Liver (tissue), 8 donors: ENCODE measurements at regions not wholly inside any gene's neighbourhood (a gene's known extent, or its start where the extent isn't known, plus 50 kb on each side); places are given as distances from the start of the nearest gene placed in this dataset.
"Not testable (repeated sequence)": the region's sequence is repeated elsewhere in the genome, so short reads cannot be mapped to it uniquely, and the experiment has no call there.

Source experiments
- DNase-seq: peaks from one replicate; pipeline ENCODE4 v3.0.0-alpha.2; 2017; ENCODE audit warnings: low spot score
- H3K27ac ChIP-seq, 2 donors: one replicate each; pipeline ENCODE4 v1.7.0; 2013; ENCODE audit warnings: inconsistent platforms in 2 of 2, low read length in 2 of 2, control low read depth in 1 of 2, low read depth in 1 of 2, mild to moderate bottlenecking in 1 of 2
- H3K27me3 ChIP-seq, 4 donors: one replicate each; pipeline versions ENCODE4 v1.6.1 to v1.7.0; 2013; ENCODE audit warnings: low read length in 3 of 4, inconsistent platforms in 1 of 4, mild to moderate bottlenecking in 1 of 4, moderate library complexity in 1 of 4; ENCODE audit not compliant: control insufficient read depth in 4 of 4, insufficient read depth in 4 of 4
- H3K36me3 ChIP-seq, 4 donors: one replicate each; pipeline versions ENCODE4 v1.6.1 to v1.7.0; 2013; ENCODE audit warnings: low read length in 3 of 4, mild to moderate bottlenecking in 3 of 4, low read depth in 1 of 4, moderate library complexity in 1 of 4; ENCODE audit not compliant: control insufficient read depth in 4 of 4, insufficient read depth in 3 of 4
- H3K4me1 ChIP-seq, 4 donors: one replicate each; pipeline versions ENCODE4 v1.6.1 to v1.7.0; 2013; ENCODE audit warnings: low read length in 3 of 4, mild to moderate bottlenecking in 3 of 4, moderate library complexity in 1 of 4; ENCODE audit not compliant: control insufficient read depth in 4 of 4, insufficient read depth in 4 of 4
- H3K4me3 ChIP-seq, 3 donors: one replicate each; pipeline versions ENCODE4 v1.6.1 to v1.7.0; 2013; ENCODE audit warnings: low read length in 3 of 3, control low read depth in 1 of 3, low read depth in 1 of 3, mild to moderate bottlenecking in 1 of 3
- H3K9ac ChIP-seq, 2 donors: one replicate each; pipeline ENCODE4 v1.7.0; 2013; ENCODE audit warnings: low read length in 2 of 2, mild to moderate bottlenecking in 2 of 2, moderate library complexity in 2 of 2, control low read depth in 1 of 2, low read depth in 1 of 2
- H3K9me3 ChIP-seq, 4 donors: one replicate each; pipeline versions ENCODE4 v1.6.1 to v1.7.0; 2013; ENCODE audit warnings: low read length in 3 of 4; ENCODE audit not compliant: control insufficient read depth in 4 of 4
- ATF3 ChIP-seq: IDR thresholded peaks from 2 replicates; pipeline ENCODE4 v1.6.1; 2016; ENCODE audit warnings: antibody characterized with exemption
- CTCF ChIP-seq: fragments of 150-350 bp; IDR thresholded peaks from 2 replicates; pipeline ENCODE4 v1.5.1; 2017; ENCODE audit warnings: improper control_type of control experiment, low read depth, low read length; ENCODE audit not compliant: missing input control
- EGR1 ChIP-seq, 2 donors: IDR thresholded peaks; 2 replicates each; pipeline ENCODE4 v1.6.1; 2016 to 2018; ENCODE audit warnings: antibody characterized with exemption in 2 of 2, low read depth in 2 of 2
- FOXA1 ChIP-seq: IDR thresholded peaks from 2 replicates; pipeline ENCODE4 v1.6.1; 2016; ENCODE audit warnings: antibody characterized with exemption
- FOXA2 ChIP-seq: IDR thresholded peaks from 2 replicates; pipeline ENCODE4 v1.6.1; 2016; ENCODE audit warnings: antibody characterized with exemption
- GABPA ChIP-seq, 2 donors: IDR thresholded peaks in 1 of 2; conservative IDR thresholded peaks in 1 of 2; 2 replicates each; pipeline ENCODE4 v1.6.1; 2016; ENCODE audit warnings: antibody characterized with exemption in 2 of 2, mild to moderate bottlenecking in 1 of 2, moderate library complexity in 1 of 2
- HNF4A ChIP-seq, 2 donors: conservative IDR thresholded peaks; 2 replicates each; pipeline ENCODE4 v1.6.1; 2016; ENCODE audit warnings: antibody characterized with exemption in 2 of 2, mild to moderate bottlenecking in 2 of 2
- HNF4G ChIP-seq: IDR thresholded peaks from 2 replicates; pipeline ENCODE4 v1.6.1; 2016; ENCODE audit warnings: antibody characterized with exemption
- JUND ChIP-seq, 2 donors: IDR thresholded peaks; 2 replicates each; pipeline ENCODE4 v1.6.1; 2016; ENCODE audit warnings: antibody characterized with exemption in 2 of 2
- MAX ChIP-seq: IDR thresholded peaks from 2 replicates; pipeline ENCODE4 v1.6.1; 2016; ENCODE audit warnings: antibody characterized with exemption
- NR2F2 ChIP-seq: IDR thresholded peaks from 2 replicates; pipeline ENCODE4 v1.6.1; 2016; ENCODE audit warnings: antibody characterized with exemption
- RAD21 ChIP-seq, 2 donors: IDR thresholded peaks; 2 replicates each; pipeline ENCODE4 v1.6.1; 2016; ENCODE audit warnings: antibody characterized with exemption in 2 of 2, mild to moderate bottlenecking in 2 of 2
- REST ChIP-seq: IDR thresholded peaks from 2 replicates; pipeline ENCODE4 v1.6.1; 2016; ENCODE audit warnings: antibody characterized with exemption, mild to moderate bottlenecking
- RXRA ChIP-seq, 2 donors: IDR thresholded peaks; 2 replicates each; pipeline ENCODE4 v1.6.1; 2017 to 2018; ENCODE audit warnings: antibody characterized with exemption in 2 of 2, mild to moderate bottlenecking in 1 of 2
- SP1 ChIP-seq: IDR thresholded peaks from 2 replicates; pipeline ENCODE4 v1.6.1; 2018; ENCODE audit warnings: antibody characterized with exemption, mild to moderate bottlenecking
- TAF1 ChIP-seq: conservative IDR thresholded peaks from 2 replicates; pipeline ENCODE4 v1.6.1; 2016; ENCODE audit warnings: antibody characterized with exemption, mild to moderate bottlenecking
- YY1 ChIP-seq: IDR thresholded peaks from 2 replicates; pipeline ENCODE4 v1.6.1; 2016; ENCODE audit warnings: antibody characterized with exemption, mild to moderate bottlenecking
- WGBS: extraction: QIAGEN DNeasy Blood & Tissue Kit; methylation state at CpG from one replicate; pipeline ENCODE4 v1.1.7; 2013; 5-methylcytosine and 5-hydroxymethylcytosine counted together
- donor health status: healthy.
- donor health status: healthy.
- donor health status: healthy.
- donor health status: healthy.
- donor health status: healthy.

- DNase-seq: no peak
- H3K9me3 ChIP-seq: no peaks in the 10 kb centered on the region
- H3K4me3 ChIP-seq: no peak overlapping the region
- no peaks in the 10 kb centered on the region for H3K27me3 ChIP-seq
- peaks cover 0 to 6% (median 4%) of the 10 kb centered on the region in 4 donors for H3K4me1 ChIP-seq
- H3K9ac ChIP-seq: no peak overlapping the region
- WGBS: 25% methylated on average over 9 of the region's 9 CpGs
- H3K27ac ChIP-seq: no peak overlapping the region
- TF ChIP-seq YY1 (no peak), RXRA (IDR thresholded peaks at IDR 0.05) (peak; percentile 15 to 22), RAD21 (IDR thresholded peaks at IDR 0.05) (peak in 1 of 2 donors; percentile 34)
- no peaks in the 10 kb centered on the region for H3K36me3 ChIP-seq
These were observed 53.4 kb downstream of the HES1 start for GRCh38 chr3:194189243-194189791.

GRCh38 chr3:194191850-194192249 lies 55.9 kb downstream of the HES1 start:
- H3K4me1 ChIP-seq, H3K9me3 ChIP-seq, H3K9ac ChIP-seq, H3K4me3 ChIP-seq, H3K36me3 ChIP-seq, DNase-seq, H3K27ac ChIP-seq, H3K27me3 ChIP-seq: not testable (repeated sequence)
- 83% methylated on average over 2 of the region's 2 CpGs for WGBS

- no peak overlapping the region for H3K9ac ChIP-seq
- H3K27me3 ChIP-seq: no peaks in the 10 kb centered on the region
- peaks cover 0 to 3% (median under 1%) of the 10 kb centered on the region in 4 donors for H3K4me1 ChIP-seq
- no peaks in the 10 kb centered on the region for H3K36me3 ChIP-seq
- no peak overlapping the region for H3K27ac ChIP-seq
- no peak overlapping the region for H3K4me3 ChIP-seq
- no peaks in the 10 kb centered on the region for H3K9me3 ChIP-seq
- 89% methylated on average over 9 of the region's 9 CpGs for WGBS
- TF ChIP-seq JUND (IDR thresholded peaks at IDR 0.05) (no peak), YY1 (no peak), MAX (no peak), HNF4A (conservative IDR thresholded peaks at IDR 0.05) (no peak), NR2F2 (no peak), FOXA2 (no peak), ATF3 (no peak), TAF1 (no peak), GABPA (IDR thresholded peaks at IDR 0.05 in 1 of 2, conservative IDR thresholded peaks at IDR 0.05 in 1 of 2) (no peak), REST (no peak), EGR1 (IDR thresholded peaks at IDR 0.05; ENCODE audit: low read depth in 2 of 2) (no peak), FOXA1 (no peak), SP1 (no peak), CTCF (no peak), HNF4G (no peak)
- no peak for DNase-seq
These were observed 58.3 kb downstream of the HES1 start for GRCh38 chr3:194194051-194194756.
